HuH-7.5 (cell line): ENCODE measurements at regions not wholly inside any gene's neighbourhood (a gene's known extent, or its start where the extent isn't known, plus 50 kb on each side); places are given as distances from the start of the nearest gene placed in this dataset.
"Not testable (repeated sequence)": the region's sequence is repeated elsewhere in the genome, so short reads cannot be mapped to it uniquely, and the experiment has no call there.

Experiments
- DNase-seq: peaks from one replicate; pipeline ENCODE4 v3.0.0; 2011; ENCODE audit warnings: low spot score

GRCh38 chr7:87007038-87007437 lies 52.4 kb downstream of the ELAPOR2 start:
- DNase-seq, result no peak

- DNase-seq, result no peak
These were observed 54.5 kb downstream of the ELAPOR2 start for GRCh38 chr7:87004956-87005355.

GRCh38 chr7:87003872-87004798 lies 55.3 kb downstream of the ELAPOR2 start:
- no peak for DNase-seq

GRCh38 chr7:87001214-87001613 lies 58.2 kb downstream of the ELAPOR2 start:
- DNase-seq, result no peak

- no peak for DNase-seq
These were observed 59.1 kb downstream of the ELAPOR2 start for GRCh38 chr7:87000344-87000743.

GRCh38 chr7:86999750-87000149 lies 59.7 kb downstream of the ELAPOR2 start:
- DNase-seq, result no peak

GRCh38 chr7:86995814-86996213 lies 63.6 kb downstream of the ELAPOR2 start:
- DNase-seq, result no peak

- no peak for DNase-seq
These were observed 64.3 kb downstream of the ELAPOR2 start for GRCh38 chr7:86995052-86995725.

- DNase-seq, result no peak
These were observed 67.7 kb downstream of the ELAPOR2 start for GRCh38 chr7:86991771-86992191.

GRCh38 chr7:86991093-86991769 lies 68.2 kb downstream of the ELAPOR2 start:
- DNase-seq, result no peak

GRCh38 chr7:86989407-86989806 lies 70.0 kb downstream of the ELAPOR2 start:
- no peak for DNase-seq

- DNase-seq, result not testable (repeated sequence)
These were observed 71.6 kb downstream of the ELAPOR2 start for GRCh38 chr7:86987834-86988233.

- DNase-seq, result not testable (repeated sequence)
These were observed 72.1 kb downstream of the ELAPOR2 start for GRCh38 chr7:86987358-86987757.

- DNase-seq, result not testable (repeated sequence)
These were observed 74.1 kb downstream of the ELAPOR2 start for GRCh38 chr7:86985342-86985741.

GRCh38 chr7:86983654-86984053 lies 75.8 kb downstream of the ELAPOR2 start:
- not testable (repeated sequence) for DNase-seq

GRCh38 chr7:86981937-86982336 lies 77.5 kb downstream of the ELAPOR2 start:
- not testable (repeated sequence) for DNase-seq

GRCh38 chr7:86981127-86981526 lies 78.3 kb downstream of the ELAPOR2 start:
- DNase-seq, result no peak

- no peak for DNase-seq
These were observed 79.2 kb downstream of the ELAPOR2 start for GRCh38 chr7:86980223-86980622.

- DNase-seq, result no peak
These were observed 80.5 kb downstream of the ELAPOR2 start for GRCh38 chr7:86978808-86979506.

GRCh38 chr7:86976958-86977357 lies 82.5 kb downstream of the ELAPOR2 start:
- no peak for DNase-seq

GRCh38 chr7:86975914-86976313 lies 83.5 kb downstream of the ELAPOR2 start:
- DNase-seq, result no peak

GRCh38 chr7:86975449-86975848 lies 84.0 kb downstream of the ELAPOR2 start:
- no peak for DNase-seq
